ENCODE measurements at regions not wholly inside any gene's neighbourhood (a gene's known extent, or its start where the extent isn't known, plus 50 kb on each side); places are given as distances from the start of the nearest gene placed in this dataset.

DNA sequence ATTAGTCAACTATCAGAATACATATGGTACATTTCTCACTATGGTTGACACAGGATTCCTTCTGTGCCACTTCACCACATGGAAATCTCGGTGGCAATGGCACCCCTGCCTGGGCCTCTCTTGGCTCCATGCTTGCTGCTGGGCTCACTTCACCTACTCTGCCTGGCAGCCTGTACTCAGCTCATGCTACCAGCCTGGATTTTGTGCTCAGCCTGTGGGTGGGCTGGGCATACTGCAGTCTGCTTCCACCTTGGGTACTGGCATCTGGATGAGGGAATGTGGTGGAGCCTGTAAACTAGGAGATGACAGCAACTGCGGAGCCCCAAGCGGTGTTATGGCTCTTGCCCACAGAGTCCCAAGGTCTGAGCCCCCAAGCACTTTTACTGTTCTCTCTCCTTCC, 604.1 kb downstream of the MTRR start:
- TF ChIP-seq TCF3 (IDR thresholded peaks at IDR 0.05; ENCODE audit: borderline replicate concordance, insufficient read depth, low read depth, low read length) (no peak), POLR2AphosphoS5 (IDR thresholded peaks at IDR 0.05; ENCODE audit: low read length) (no peak), CTCF (IDR thresholded peaks at IDR 0.05 in 2 of 3, conservative IDR thresholded peaks at IDR 0.05 in 1 of 3; ENCODE audit: control insufficient read depth in 2 of 3, extremely low read depth in 1 of 3, insufficient read depth in 1 of 3, low read depth in 3 of 3, low read length in 3 of 3) (no peak), FOXM1 (IDR thresholded peaks at IDR 0.05; ENCODE audit: low read depth, low read length) (no peak)

Data from GM12878 (cell line).